NCI-H1436 (cell line): ENCODE measurements at regions not wholly inside any gene's neighbourhood (a gene's known extent, or its start where the extent isn't known, plus 50 kb on each side); places are given as distances from the start of the nearest gene placed in this dataset.

Experiments
- DNase-seq: peaks from one replicate; lab custom pipeline; 2025; lab: John Stamatoyannopoulos, UW

GRCh38 chr13:21318891-21319532, 140.1 kb downstream of the ZDHHC20 start:
- no peak for DNase-seq

- no peak for DNase-seq
Measured at GRCh38 chr13:21319869-21320641, 139.0 kb downstream of the ZDHHC20 start.

- no peak for DNase-seq
Measured at GRCh38 chr13:21320642-21321034, 138.5 kb downstream of the ZDHHC20 start.

GRCh38 chr13:21321269-21321668, 137.8 kb downstream of the ZDHHC20 start:
- DNase-seq, result no peak

GRCh38 chr13:21322327-21322965, 136.7 kb downstream of the ZDHHC20 start:
- DNase-seq, result no peak
